ENCODE measurements at regions not wholly inside any gene's neighbourhood (a gene's known extent, or its start where the extent isn't known, plus 50 kb on each side); places are given as distances from the start of the nearest gene placed in this dataset.

DNA sequence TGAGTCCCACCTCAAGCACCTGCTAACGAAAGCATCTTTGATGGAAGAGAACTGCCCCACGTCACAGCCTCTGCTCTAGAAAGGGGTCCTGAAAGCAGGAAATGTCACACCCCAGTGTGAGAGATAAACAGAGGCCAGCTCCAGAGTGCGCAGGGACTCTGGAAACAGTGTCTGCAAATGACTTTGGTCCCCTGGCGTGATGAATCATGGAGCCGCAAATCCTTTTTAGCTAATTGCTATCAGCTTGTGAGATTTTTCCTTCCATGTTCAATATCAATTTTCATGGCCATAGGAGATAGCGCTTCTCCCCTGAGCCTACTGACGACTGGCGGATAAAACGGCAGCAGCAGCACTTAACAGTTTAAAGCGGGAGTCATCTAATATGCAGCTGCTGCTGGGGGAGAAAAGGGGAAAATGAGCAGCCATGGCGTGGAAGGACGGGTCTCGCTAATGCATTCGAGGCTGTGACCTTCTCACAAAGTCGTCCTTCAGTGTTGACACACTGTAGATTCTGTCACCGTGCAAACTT, 209.6 kb upstream of the IRX1 start:
- TF ChIP-seq, protein P1, sequence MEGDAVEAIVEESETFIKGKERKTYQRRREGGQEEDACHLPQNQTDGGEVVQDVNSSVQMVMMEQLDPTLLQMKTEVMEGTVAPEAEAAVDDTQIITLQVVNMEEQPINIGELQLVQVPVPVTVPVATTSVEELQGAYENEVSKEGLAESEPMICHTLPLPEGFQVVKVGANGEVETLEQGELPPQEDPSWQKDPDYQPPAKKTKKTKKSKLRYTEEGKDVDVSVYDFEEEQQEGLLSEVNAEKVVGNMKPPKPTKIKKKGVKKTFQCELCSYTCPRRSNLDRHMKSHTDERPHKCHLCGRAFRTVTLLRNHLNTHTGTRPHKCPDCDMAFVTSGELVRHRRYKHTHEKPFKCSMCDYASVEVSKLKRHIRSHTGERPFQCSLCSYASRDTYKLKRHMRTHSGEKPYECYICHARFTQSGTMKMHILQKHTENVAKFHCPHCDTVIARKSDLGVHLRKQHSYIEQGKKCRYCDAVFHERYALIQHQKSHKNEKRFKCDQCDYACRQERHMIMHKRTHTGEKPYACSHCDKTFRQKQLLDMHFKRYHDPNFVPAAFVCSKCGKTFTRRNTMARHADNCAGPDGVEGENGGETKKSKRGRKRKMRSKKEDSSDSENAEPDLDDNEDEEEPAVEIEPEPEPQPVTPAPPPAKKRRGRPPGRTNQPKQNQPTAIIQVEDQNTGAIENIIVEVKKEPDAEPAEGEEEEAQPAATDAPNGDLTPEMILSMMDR (IDR thresholded peaks at IDR 0.05) = no peak
- no peak for TF ChIP-seq POLR2A (IDR thresholded peaks at IDR 0.05)
- no peak for TF ChIP-seq EP300 (IDR thresholded peaks at IDR 0.05)

Measured in tibial nerve (tissue), 4 donors.